H9 (cell line): ENCODE measurements at regions not wholly inside any gene's neighbourhood (a gene's known extent, or its start where the extent isn't known, plus 50 kb on each side); places are given as distances from the start of the nearest gene placed in this dataset.

Experiments
- DNase-seq: peaks from one replicate; pipeline ENCODE4 v3.0.0-alpha.2; 2017
- H2AFZ ChIP-seq: one replicate; pipeline ENCODE4 v1.6.1; 2013; ENCODE audit warnings: mild to moderate bottlenecking, low read length, control low read depth, moderate library complexity
- H2AK5ac ChIP-seq: 2 replicates; pipeline ENCODE4 v1.6.1; 2013; ENCODE audit warnings: low read length, control low read depth, mixed read lengths; ENCODE audit not compliant: insufficient read length
- H2BK120ac ChIP-seq: one replicate; pipeline ENCODE4 v1.6.1; 2013; ENCODE audit warnings: low read depth, mild to moderate bottlenecking, low read length, control low read depth, inconsistent platforms; ENCODE audit not compliant: poor library complexity, severe bottlenecking
- H2BK12ac ChIP-seq: 2 replicates; pipeline ENCODE4 v1.6.1; 2013; ENCODE audit warnings: low read length, control low read depth, mixed read lengths, low read depth; ENCODE audit not compliant: insufficient read length
- H2BK15ac ChIP-seq: 2 replicates; pipeline ENCODE4 v1.6.1; 2013; ENCODE audit warnings: low read depth, low read length, control low read depth
- H2BK20ac ChIP-seq: one replicate; pipeline ENCODE4 v1.6.1; 2013; ENCODE audit warnings: low read depth, mild to moderate bottlenecking, low read length, control low read depth, inconsistent platforms; ENCODE audit not compliant: poor library complexity, severe bottlenecking
- H2BK5ac ChIP-seq: 2 replicates; pipeline ENCODE4 v1.6.1; 2013; ENCODE audit warnings: low read length, control low read depth, mixed read lengths; ENCODE audit not compliant: insufficient read length
- H3K14ac ChIP-seq: 2 replicates; pipeline ENCODE4 v1.6.1; 2013; ENCODE audit warnings: low read length, control low read depth; ENCODE audit not compliant: insufficient read depth
- H3K18ac ChIP-seq: 2 replicates; pipeline ENCODE4 v1.6.1; 2013; ENCODE audit warnings: low read depth, mild to moderate bottlenecking, mixed read lengths, low read length, control low read depth; ENCODE audit not compliant: insufficient read length
- H3K23ac ChIP-seq: 2 replicates; pipeline ENCODE4 v1.6.1; 2013; ENCODE audit warnings: low read length, control low read depth, mixed read lengths, low read depth; ENCODE audit not compliant: insufficient read length
- H3K23me2 ChIP-seq: 2 replicates; pipeline ENCODE4 v1.6.1; 2013; ENCODE audit warnings: low read depth, mild to moderate bottlenecking, mixed read lengths, low read length, control low read depth; ENCODE audit not compliant: insufficient read length, poor library complexity, severe bottlenecking
- H3K27ac ChIP-seq: 2 replicates; pipeline ENCODE4 v1.5.1; 2013; ENCODE audit warnings: low read length, control low read depth, mixed read lengths, low read depth; ENCODE audit not compliant: insufficient read length
- H3K27me3 ChIP-seq: 2 replicates; pipeline ENCODE4 v1.6.1; 2013; ENCODE audit warnings: low read length, control low read depth, inconsistent platforms; ENCODE audit not compliant: insufficient read depth
- H3K4ac ChIP-seq: 2 replicates; pipeline ENCODE4 v1.6.1; 2013; ENCODE audit warnings: low read depth, mild to moderate bottlenecking, control low read depth, inconsistent platforms, low read length, moderate library complexity
- H3K4me1 ChIP-seq: 2 replicates; pipeline ENCODE4 v1.6.1; 2013; ENCODE audit warnings: low read length, control low read depth, inconsistent platforms; ENCODE audit not compliant: insufficient read depth
- H3K4me2 ChIP-seq: 2 replicates; pipeline ENCODE4 v1.6.1; 2013; ENCODE audit warnings: low read length, control low read depth, mixed read lengths; ENCODE audit not compliant: insufficient read length, insufficient read depth
- H3K56ac ChIP-seq: 2 replicates; pipeline ENCODE4 v1.6.1; 2013; ENCODE audit warnings: low read depth, mild to moderate bottlenecking, mixed read lengths, low read length, control low read depth; ENCODE audit not compliant: insufficient read length
- H3K79me1 ChIP-seq: 2 replicates; pipeline ENCODE4 v1.6.1; 2013; ENCODE audit warnings: low read depth, mild to moderate bottlenecking, moderate library complexity, low read length, control low read depth, inconsistent platforms; ENCODE audit not compliant: insufficient read depth, poor library complexity, severe bottlenecking
- H3K79me2 ChIP-seq: 2 replicates; pipeline ENCODE4 v1.6.1; 2013; ENCODE audit warnings: low read length, control low read depth, inconsistent platforms; ENCODE audit not compliant: insufficient read depth
- H3K9ac ChIP-seq: 2 replicates; pipeline ENCODE4 v1.6.1; 2013; ENCODE audit warnings: low read length, control low read depth, mixed read lengths; ENCODE audit not compliant: insufficient read length; ENCODE audit errors: extremely low read depth
- H3K9me3 ChIP-seq: one replicate; pipeline ENCODE4 v1.6.1; 2013; ENCODE audit warnings: low read depth, low read length, inconsistent platforms; ENCODE audit not compliant: control insufficient read depth
- H3T11ph ChIP-seq: one replicate; pipeline ENCODE4 v1.6.1; 2013; ENCODE audit warnings: mild to moderate bottlenecking, low read length, control low read depth, inconsistent platforms
- H4K20me1 ChIP-seq: one replicate; pipeline ENCODE4 v1.6.1; 2013; ENCODE audit not compliant: control insufficient read depth, insufficient read length, insufficient read depth
- H4K5ac ChIP-seq: 2 replicates; pipeline ENCODE4 v1.6.1; 2013; ENCODE audit warnings: low read depth, mild to moderate bottlenecking, mixed read lengths, low read length, control low read depth; ENCODE audit not compliant: insufficient read length
- H4K8ac ChIP-seq: replicated peaks from 2 replicates; pipeline ENCODE4 v1.6.1; 2013; ENCODE audit warnings: low read length, control low read depth, mixed read lengths, low read depth; ENCODE audit not compliant: insufficient read length
- H4K91ac ChIP-seq: 2 replicates; pipeline ENCODE4 v1.6.1; 2013; ENCODE audit warnings: low read depth, mild to moderate bottlenecking, moderate library complexity, mixed read lengths, low read length, control low read depth; ENCODE audit not compliant: insufficient read length
- H3K27ac Mint-ChIP-seq, 3 experiments: 2 replicates in 2 of 3; 3 replicates in 1 of 3; pipeline ENCODE4 v1.8.0; 2020 to 2021; ENCODE audit warnings: mixed read lengths in 3 of 3, mild to moderate bottlenecking in 1 of 3, moderate library complexity in 1 of 3
- H3K27me3 Mint-ChIP-seq: 2 replicates; pipeline ENCODE4 v1.8.0; 2021; ENCODE audit warnings: low read depth, mild to moderate bottlenecking, moderate library complexity, mixed read lengths
- H3K36me3 Mint-ChIP-seq, 3 experiments: 2 replicates in 2 of 3; 3 replicates in 1 of 3; pipeline ENCODE4 v1.8.0; 2020 to 2021; ENCODE audit warnings: low read depth in 3 of 3, mixed read lengths in 3 of 3; ENCODE audit not compliant: insufficient read depth in 1 of 3
- H3K4me1 Mint-ChIP-seq, 2 experiments: 2 replicates each; pipeline ENCODE4 v1.8.0; 2020; ENCODE audit warnings: mixed read lengths in 2 of 2
- H3K4me3 Mint-ChIP-seq, 2 experiments: 2 replicates in 1 of 2; 3 replicates in 1 of 2; pipeline ENCODE4 v1.8.0; 2020 to 2021; ENCODE audit warnings: mild to moderate bottlenecking in 2 of 2, mixed read lengths in 2 of 2, moderate library complexity in 1 of 2
- H3K9me3 Mint-ChIP-seq, 2 experiments: 2 replicates in 1 of 2; 3 replicates in 1 of 2; pipeline ENCODE4 v1.8.0; 2020; ENCODE audit warnings: mild to moderate bottlenecking in 2 of 2, mixed read lengths in 2 of 2, moderate library complexity in 1 of 2
- WGBS: extraction: QIAGEN DNeasy Blood & Tissue Kit; methylation state at CpG from one replicate; pipeline ENCODE4 v1.1.7; 2013; ENCODE audit warnings: missing lambda C conversion rate, low lambda C conversion rate, mixed read lengths; ENCODE audit not compliant: insufficient read length; ENCODE audit errors: extremely low coverage; 5-methylcytosine and 5-hydroxymethylcytosine counted together
- TF ChIP-seq, protein P1 (sequence below): fragments of 200-600 bp; sonication (generic); conservative IDR thresholded peaks from 3 replicates; pipeline ENCODE4 v1.8.0; 2021; ENCODE audit warnings: antibody characterized with exemption, mild to moderate bottlenecking

DNA sequence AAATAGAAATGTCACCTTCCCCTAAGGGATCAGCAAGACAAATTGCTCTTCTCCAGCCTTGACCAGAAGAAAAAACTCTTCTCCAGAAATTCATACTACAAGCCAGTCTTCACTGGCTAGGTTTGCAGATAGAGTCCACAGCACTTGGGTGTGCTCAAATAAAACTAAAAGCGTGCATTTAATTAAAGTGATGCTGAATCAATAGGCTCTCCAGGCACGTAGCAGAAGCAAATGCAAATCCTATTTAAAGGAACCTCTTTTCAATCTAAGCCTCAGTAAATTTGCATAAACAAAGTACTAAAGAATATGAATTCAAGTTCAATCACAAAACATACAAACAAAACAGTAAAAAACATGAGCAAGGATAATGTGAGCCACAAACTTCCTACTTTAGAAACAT lies 744.4 kb upstream of the FANCL start:
- no peak overlapping the region for H3T11ph ChIP-seq
- H3K9me3 ChIP-seq = no peaks in the 10 kb centered on the region
- H3K4me2 ChIP-seq = no peak overlapping the region
- no peak overlapping the region for H2BK15ac ChIP-seq
- H3K4ac ChIP-seq = no peak overlapping the region
- no peak overlapping the region for H3K9ac ChIP-seq
- H3K27ac ChIP-seq = no peak overlapping the region
- DNase-seq = no peak
- H3K14ac ChIP-seq = no peak overlapping the region
- no peak overlapping the region for H4K8ac ChIP-seq
- H3K27me3 ChIP-seq = no peaks in the 10 kb centered on the region
- H3K4me3 Mint-ChIP-seq = no peak overlapping the region
- no peak overlapping the region for H2AK5ac ChIP-seq
- no peaks in the 10 kb centered on the region for H3K79me2 ChIP-seq
- no CpG with 5 or more reads among the region's 2 CpGs for WGBS
- no peak overlapping the region for H2BK20ac ChIP-seq
- H3K79me1 ChIP-seq = no peaks in the 10 kb centered on the region
- no peaks in the 10 kb centered on the region; a peak in 1 of 7 replicates for H3K36me3 Mint-ChIP-seq
- no peak overlapping the region for H3K23ac ChIP-seq
- H3K9me3 Mint-ChIP-seq = no peaks in the 10 kb centered on the region
- H2BK5ac ChIP-seq = no peak overlapping the region
- H4K91ac ChIP-seq = no peak overlapping the region
- H3K4me1 ChIP-seq = peaks cover 6% of the 10 kb centered on the region; the same call in 1 of the 2 replicates
- H3K27ac Mint-ChIP-seq = peak overlapping the region in 2 of 3 experiments; percentile 14 to 56; a peak in 3 of 7 replicates
- H2BK12ac ChIP-seq = no peak overlapping the region
- peak overlapping the region; percentile 16 for H2AFZ ChIP-seq
- H3K4me1 Mint-ChIP-seq = peaks cover 24 to 27% of the 10 kb centered on the region in 2 experiments
- TF ChIP-seq, protein P1, sequence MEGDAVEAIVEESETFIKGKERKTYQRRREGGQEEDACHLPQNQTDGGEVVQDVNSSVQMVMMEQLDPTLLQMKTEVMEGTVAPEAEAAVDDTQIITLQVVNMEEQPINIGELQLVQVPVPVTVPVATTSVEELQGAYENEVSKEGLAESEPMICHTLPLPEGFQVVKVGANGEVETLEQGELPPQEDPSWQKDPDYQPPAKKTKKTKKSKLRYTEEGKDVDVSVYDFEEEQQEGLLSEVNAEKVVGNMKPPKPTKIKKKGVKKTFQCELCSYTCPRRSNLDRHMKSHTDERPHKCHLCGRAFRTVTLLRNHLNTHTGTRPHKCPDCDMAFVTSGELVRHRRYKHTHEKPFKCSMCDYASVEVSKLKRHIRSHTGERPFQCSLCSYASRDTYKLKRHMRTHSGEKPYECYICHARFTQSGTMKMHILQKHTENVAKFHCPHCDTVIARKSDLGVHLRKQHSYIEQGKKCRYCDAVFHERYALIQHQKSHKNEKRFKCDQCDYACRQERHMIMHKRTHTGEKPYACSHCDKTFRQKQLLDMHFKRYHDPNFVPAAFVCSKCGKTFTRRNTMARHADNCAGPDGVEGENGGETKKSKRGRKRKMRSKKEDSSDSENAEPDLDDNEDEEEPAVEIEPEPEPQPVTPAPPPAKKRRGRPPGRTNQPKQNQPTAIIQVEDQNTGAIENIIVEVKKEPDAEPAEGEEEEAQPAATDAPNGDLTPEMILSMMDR = no peak
- no peaks in the 10 kb centered on the region for H3K23me2 ChIP-seq
- H2BK120ac ChIP-seq = no peak overlapping the region
- H3K56ac ChIP-seq = no peak overlapping the region
- no peaks in the 10 kb centered on the region for H3K27me3 Mint-ChIP-seq
- H4K20me1 ChIP-seq = no peaks in the 10 kb centered on the region
- no peak overlapping the region for H3K18ac ChIP-seq
- H4K5ac ChIP-seq = no peak overlapping the region
